Suppressor macrophage (primary cell): ENCODE measurements at regions not wholly inside any gene's neighbourhood (a gene's known extent, or its start where the extent isn't known, plus 50 kb on each side); places are given as distances from the start of the nearest gene placed in this dataset.

Experiments
- DNase-seq, 4 experiments: peaks; one replicate each; pipeline ENCODE4 v3.0.0-alpha.2; 2020 to 2022

GRCh38 chr4:26020881-26021280 lies 106.9 kb downstream of the SMIM20 start:
- no peak for DNase-seq

GRCh38 chr4:26021417-26022345 lies 107.7 kb downstream of the SMIM20 start:
- DNase-seq = no peak

- no peak for DNase-seq
Measured at GRCh38 chr4:26022346-26023202, 108.6 kb downstream of the SMIM20 start.

- no peak for DNase-seq
Measured at GRCh38 chr4:26023203-26023972, 109.4 kb downstream of the SMIM20 start.

- DNase-seq = no peak
Measured at GRCh38 chr4:26024079-26024478, 110.1 kb downstream of the SMIM20 start.

GRCh38 chr4:26028133-26028792 lies 114.2 kb downstream of the SMIM20 start:
- DNase-seq = no peak

- DNase-seq = peak; percentile 72 to 89 (median 84)
Measured at GRCh38 chr4:26028793-26029567, 115.0 kb downstream of the SMIM20 start.

GRCh38 chr4:26029568-26030131 lies 115.6 kb downstream of the SMIM20 start:
- no peak for DNase-seq

- no peak for DNase-seq
Measured at GRCh38 chr4:26030260-26030667, 116.2 kb downstream of the SMIM20 start.

GRCh38 chr4:26030780-26031179 lies 116.8 kb downstream of the SMIM20 start:
- DNase-seq = no peak

- DNase-seq = no peak
Measured at GRCh38 chr4:26031704-26032103, 117.7 kb downstream of the SMIM20 start.

GRCh38 chr4:26032142-26032541 lies 118.1 kb downstream of the SMIM20 start:
- peak in 2 of 4 experiments; percentile 20 to 21 for DNase-seq

GRCh38 chr4:26032630-26033317 lies 118.8 kb downstream of the SMIM20 start:
- DNase-seq = no peak

GRCh38 chr4:26033389-26033788 lies 119.4 kb downstream of the SMIM20 start:
- no peak for DNase-seq

GRCh38 chr4:26034849-26035248 lies 120.8 kb downstream of the SMIM20 start:
- DNase-seq = no peak

- no peak for DNase-seq
Measured at GRCh38 chr4:26035921-26036320, 121.9 kb downstream of the SMIM20 start.

- DNase-seq = no peak
Measured at GRCh38 chr4:26039639-26040359, 125.8 kb downstream of the SMIM20 start.

- no peak for DNase-seq
Measured at GRCh38 chr4:26044524-26044923, 130.5 kb downstream of the SMIM20 start.

GRCh38 chr4:26044983-26045382 lies 131.0 kb downstream of the SMIM20 start:
- no peak for DNase-seq

GRCh38 chr4:26047795-26048194 lies 133.8 kb downstream of the SMIM20 start:
- DNase-seq = no peak
